PC-9 (cell line): ENCODE measurements at regions not wholly inside any gene's neighbourhood (a gene's known extent, or its start where the extent isn't known, plus 50 kb on each side); places are given as distances from the start of the nearest gene placed in this dataset.
"Not testable (repeated sequence)": the region's sequence is repeated elsewhere in the genome, so short reads cannot be mapped to it uniquely, and the experiment has no call there.

ENCODE experiments used
- BruUV-seq: library from RNA; stranded (reverse); fragments of 400-500 nt; replicated peaks from 2 replicates; lab custom pipeline; 2021; lab: Mats Ljungman, UMichigan
- CTCF ChIA-PET: fragments of 300-600 bp; sonication (Branson Sonifier 250); formaldehyde crosslinking; loops from one replicate; lab custom pipeline; 2022; ENCODE audit warnings: antibody characterized with exemption; lab: Charles Lee
- POLR2A ChIA-PET: fragments of 300-600 bp; sonication (Branson Sonifier 250); formaldehyde crosslinking; loops from one replicate; lab custom pipeline; 2022; ENCODE audit warnings: antibody characterized with exemption; ENCODE audit not compliant: unreplicated experiment; lab: Charles Lee
- DNase-seq, 2 experiments: peaks; one replicate each; pipeline versions ENCODE4 v3.0.0 to v3.0.0-alpha.2; 2015 to 2022; ENCODE audit warnings: mixed read lengths in 1 of 2
- H2AFZ ChIP-seq: fragments of 200-600 bp; sonication (generic); 2 replicates; pipeline ENCODE4 v1.8.1; 2017; ENCODE audit warnings: antibody characterized with exemption
- H3F3A ChIP-seq: fragments of 200-600 bp; sonication (generic); 2 replicates; pipeline ENCODE4 v1.8.1; 2017; ENCODE audit warnings: antibody characterized with exemption, mild to moderate bottlenecking, low read depth; ENCODE audit not compliant: insufficient read depth
- H3K27ac ChIP-seq: fragments of 200-600 bp; sonication (generic); 2 replicates; pipeline ENCODE4 v1.6.1; 2016; ENCODE audit warnings: mixed run types
- H3K27me3 ChIP-seq: fragments of 200-600 bp; sonication (generic); 2 replicates; pipeline ENCODE4 v1.6.1; 2016; ENCODE audit warnings: low read depth, mixed run types; ENCODE audit not compliant: insufficient read depth
- H3K36me3 ChIP-seq: fragments of 200-600 bp; sonication (generic); 2 replicates; pipeline ENCODE4 v1.6.1; 2016; ENCODE audit warnings: low read depth, mixed run types
- H3K4me1 ChIP-seq: fragments of 200-600 bp; sonication (generic); replicated peaks from 2 replicates; pipeline ENCODE4 v1.6.1; 2016; ENCODE audit warnings: mixed run types; ENCODE audit not compliant: insufficient read depth
- H3K4me2 ChIP-seq: fragments of 200-600 bp; sonication (generic); 2 replicates; pipeline ENCODE4 v1.6.1; 2017; ENCODE audit warnings: mixed run types
- H3K4me3 ChIP-seq: fragments of 200-600 bp; sonication (generic); 2 replicates; pipeline ENCODE4 v1.6.1; 2016; ENCODE audit warnings: mixed run types
- H3K79me2 ChIP-seq: fragments of 200-600 bp; sonication (generic); 2 replicates; pipeline ENCODE4 v1.6.1; 2017; ENCODE audit warnings: low read depth, mixed run types
- H3K9me2 ChIP-seq: fragments of 200-600 bp; sonication (generic); 2 replicates; pipeline ENCODE4 v1.8.1; 2017; ENCODE audit warnings: mild to moderate bottlenecking; ENCODE audit not compliant: insufficient read depth
- H3K9me3 ChIP-seq: fragments of 200-600 bp; sonication (generic); 2 replicates; pipeline ENCODE4 v1.8.1; 2016; ENCODE audit warnings: low read depth; ENCODE audit not compliant: insufficient read depth
- H4K20me1 ChIP-seq: fragments of 200-600 bp; sonication (generic); 2 replicates; pipeline ENCODE4 v1.8.1; 2017; ENCODE audit not compliant: insufficient read depth
- EZH2 ChIP-seq: fragments of 200-600 bp; sonication (generic); IDR thresholded peaks from 2 replicates; pipeline ENCODE4 v1.8.0; 2017; ENCODE audit warnings: antibody characterized with exemption, low read depth
- intact Hi-C: fragments of 100-400 bp; cut with micrococcal nuclease; formaldehyde crosslinking; loops from one replicate; pipeline ENCODE4 v1.10.0; 2022; ENCODE audit not compliant: unreplicated experiment
- TF ChIP-seq, protein P1 (sequence below): fragments of 200-600 bp; sonication (generic); conservative IDR thresholded peaks from 2 replicates; pipeline ENCODE4 v1.6.1; 2017; ENCODE audit warnings: mixed run types, antibody characterized with exemption, mild to moderate bottlenecking, moderate library complexity

DNA sequence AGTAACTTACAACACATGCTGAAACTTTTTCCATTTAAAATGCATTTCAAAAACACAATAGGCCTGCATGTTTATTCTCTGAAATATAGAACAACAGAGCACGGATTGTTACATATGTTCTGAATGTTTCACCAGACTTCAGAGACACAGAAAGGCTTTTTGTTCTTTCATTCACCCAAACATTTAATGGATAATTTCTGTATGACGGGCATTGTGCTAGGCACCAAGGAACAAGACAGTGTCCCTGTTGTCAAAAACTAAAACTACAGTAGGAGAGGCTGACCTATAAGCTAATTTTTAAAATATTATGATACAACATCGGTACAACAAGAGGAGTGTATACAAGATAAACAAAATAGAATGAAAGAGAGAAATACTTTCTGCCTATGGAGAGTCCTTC lies 81.9 kb upstream of the TEAD1 start:
- no TSS peak for BruUV-seq
- H2AFZ ChIP-seq: no peak overlapping the region
- H3F3A ChIP-seq: 0 out of 2 replicates have a peak, but pooled peaks cover 4% of the 10 kb centered on the region
- H4K20me1 ChIP-seq: no peaks in the 10 kb centered on the region
- H3K79me2 ChIP-seq: no peaks in the 10 kb centered on the region
- no peak overlapping the region for H3K27ac ChIP-seq
- H3K4me2 ChIP-seq: no peak overlapping the region
- no peaks in the 10 kb centered on the region for H3K9me3 ChIP-seq
- no peak for TF ChIP-seq EZH2
- TF ChIP-seq, protein P1, sequence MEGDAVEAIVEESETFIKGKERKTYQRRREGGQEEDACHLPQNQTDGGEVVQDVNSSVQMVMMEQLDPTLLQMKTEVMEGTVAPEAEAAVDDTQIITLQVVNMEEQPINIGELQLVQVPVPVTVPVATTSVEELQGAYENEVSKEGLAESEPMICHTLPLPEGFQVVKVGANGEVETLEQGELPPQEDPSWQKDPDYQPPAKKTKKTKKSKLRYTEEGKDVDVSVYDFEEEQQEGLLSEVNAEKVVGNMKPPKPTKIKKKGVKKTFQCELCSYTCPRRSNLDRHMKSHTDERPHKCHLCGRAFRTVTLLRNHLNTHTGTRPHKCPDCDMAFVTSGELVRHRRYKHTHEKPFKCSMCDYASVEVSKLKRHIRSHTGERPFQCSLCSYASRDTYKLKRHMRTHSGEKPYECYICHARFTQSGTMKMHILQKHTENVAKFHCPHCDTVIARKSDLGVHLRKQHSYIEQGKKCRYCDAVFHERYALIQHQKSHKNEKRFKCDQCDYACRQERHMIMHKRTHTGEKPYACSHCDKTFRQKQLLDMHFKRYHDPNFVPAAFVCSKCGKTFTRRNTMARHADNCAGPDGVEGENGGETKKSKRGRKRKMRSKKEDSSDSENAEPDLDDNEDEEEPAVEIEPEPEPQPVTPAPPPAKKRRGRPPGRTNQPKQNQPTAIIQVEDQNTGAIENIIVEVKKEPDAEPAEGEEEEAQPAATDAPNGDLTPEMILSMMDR: no peak
- H3K27me3 ChIP-seq: no peaks in the 10 kb centered on the region
- POLR2A ChIA-PET: no interaction called here
- H3K4me1 ChIP-seq: peaks cover 7% of the 10 kb centered on the region; the same call in 1 of the 2 replicates
- no peaks in the 10 kb centered on the region for H3K36me3 ChIP-seq
- CTCF ChIA-PET: no interaction called here
- H3K4me3 ChIP-seq: no peak overlapping the region
- intact Hi-C loops: no loop called here
- DNase-seq: no peak
- H3K9me2 ChIP-seq: no peaks in the 10 kb centered on the region

DNA sequence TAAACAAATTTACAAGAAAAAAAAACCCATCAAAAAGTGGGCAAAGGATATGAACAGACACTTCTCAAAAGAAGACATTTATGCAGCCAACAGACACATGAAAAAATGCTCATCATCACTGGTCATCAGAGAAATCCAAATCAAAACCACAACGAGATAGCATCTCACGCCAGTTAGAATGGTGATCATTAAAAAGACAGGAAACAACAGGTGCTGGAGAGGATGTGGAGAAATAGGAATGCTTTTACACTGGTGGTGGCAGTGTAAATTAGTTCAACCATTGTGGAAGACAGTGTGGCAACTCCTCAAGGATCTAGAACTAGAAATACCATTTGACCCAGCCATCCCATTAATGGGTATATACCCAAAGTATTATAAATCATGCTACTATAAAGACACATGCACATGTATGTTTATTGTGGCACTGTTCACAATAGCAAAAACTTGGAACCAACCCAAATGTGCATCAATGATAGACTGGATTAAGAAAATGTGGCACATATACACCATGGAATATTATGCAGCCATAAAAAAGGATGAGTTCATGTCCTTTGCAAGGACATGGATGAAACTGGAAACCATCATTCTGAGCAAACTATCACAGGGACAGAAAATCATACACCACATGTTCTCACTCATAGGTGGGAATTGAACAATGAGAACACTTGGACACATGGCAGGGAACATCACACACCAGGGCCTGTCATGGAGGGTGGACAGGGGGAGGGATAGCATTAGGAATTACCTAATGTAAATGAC lies 79.0 kb upstream of the TEAD1 start:
- H3K4me3 ChIP-seq, H3F3A ChIP-seq, H3K9me2 ChIP-seq, CTCF ChIA-PET, DNase-seq, H3K27me3 ChIP-seq, H3K79me2 ChIP-seq, H3K27ac ChIP-seq, H3K9me3 ChIP-seq, BruUV-seq, H2AFZ ChIP-seq, H3K36me3 ChIP-seq, H4K20me1 ChIP-seq, H3K4me2 ChIP-seq, H3K4me1 ChIP-seq, intact Hi-C loops: not testable (repeated sequence)
- POLR2A ChIA-PET: interaction anchor here (0.7 kb wide), 1 partner anchor 28 kb away, joined by 3 read pairs; no protein-coding TSS in a partner anchor

DNA sequence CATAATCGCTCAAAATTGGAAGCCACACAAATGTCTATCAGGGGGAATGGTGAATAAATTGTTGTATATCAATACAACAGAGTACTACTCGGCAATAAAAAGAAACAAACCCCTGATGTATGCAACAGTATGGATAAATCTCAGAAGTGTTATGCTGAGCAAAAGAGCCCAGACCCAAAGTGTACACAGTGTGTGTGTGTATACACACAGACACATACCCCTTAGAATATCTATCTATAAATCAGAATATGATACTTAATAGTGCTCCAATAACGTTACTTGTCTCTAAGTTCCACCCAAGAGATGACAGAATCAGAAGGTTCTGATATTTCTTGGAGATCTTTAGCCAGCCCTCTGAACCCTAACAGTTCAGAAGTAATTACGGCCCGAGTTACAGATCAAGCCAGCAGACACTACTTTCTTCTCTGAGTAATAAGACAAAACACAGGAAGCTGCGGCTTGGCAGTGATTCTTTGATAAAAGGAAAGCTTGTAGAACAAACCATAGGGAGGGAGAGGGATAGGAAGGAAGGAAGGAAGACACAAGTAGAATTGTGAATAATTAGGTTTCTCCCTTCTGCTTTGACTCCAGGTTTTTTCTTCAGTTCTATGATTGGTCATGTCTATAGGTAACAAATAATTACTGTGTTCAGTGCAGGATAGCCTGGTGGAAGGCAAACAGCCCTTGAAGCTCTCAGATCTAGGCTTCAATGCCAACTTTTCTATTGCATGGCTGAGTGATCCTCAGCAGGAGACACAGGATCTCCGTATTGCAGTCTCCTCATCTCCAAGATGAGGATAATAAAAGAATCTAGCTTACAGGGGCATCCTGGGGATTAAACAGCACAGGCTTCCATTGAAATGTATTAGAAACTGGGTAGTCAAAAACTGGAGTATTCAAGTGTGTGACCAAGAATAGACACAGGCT lies 75.6 kb upstream of the TEAD1 start:
- no peaks in the 10 kb centered on the region for H3K9me3 ChIP-seq
- TF ChIP-seq EZH2: no peak
- TF ChIP-seq, protein P1: no peak
- H4K20me1 ChIP-seq: no peaks in the 10 kb centered on the region
- intact Hi-C loops: no loop called here
- H3K4me1 ChIP-seq: no peaks in the 10 kb centered on the region
- no peak overlapping the region for H3K27ac ChIP-seq
- H3F3A ChIP-seq: no peaks in the 10 kb centered on the region
- no peak overlapping the region for H3K4me2 ChIP-seq
- H3K4me3 ChIP-seq: no peak overlapping the region
- ChIA-PET CTCF (no interaction called here), POLR2A (interaction anchor here (0.6 kb wide), 1 partner anchor 204 kb away, joined by 8 read pairs; no protein-coding TSS in a partner anchor)
- H3K27me3 ChIP-seq: no peaks in the 10 kb centered on the region
- DNase-seq: no peak
- no peaks in the 10 kb centered on the region for H3K36me3 ChIP-seq
- H3K79me2 ChIP-seq: no peaks in the 10 kb centered on the region
- H3K9me2 ChIP-seq: no peaks in the 10 kb centered on the region
- BruUV-seq: no TSS peak
- H2AFZ ChIP-seq: no peak overlapping the region
